ENCODE measurements at regions not wholly inside any gene's neighbourhood (a gene's known extent, or its start where the extent isn't known, plus 50 kb on each side); places are given as distances from the start of the nearest gene placed in this dataset.

- no peak for DNase-seq (ENCODE audit: low spot score)
- no peak for TF ChIP-seq FOXJ3 (CRISPR knock-in tag; IDR thresholded peaks at IDR 0.05; ENCODE audit: borderline replicate concordance)
- no peak for TF ChIP-seq NR1H2 (CRISPR knock-in tag; IDR thresholded peaks at IDR 0.05)
- TF ChIP-seq ZNF317 (CRISPR knock-in tag; IDR thresholded peaks at IDR 0.05; ENCODE audit: borderline replicate concordance, low read depth), result no peak
- TF ChIP-seq OVOL2 (CRISPR knock-in tag; IDR thresholded peaks at IDR 0.05; ENCODE audit: borderline replicate concordance), result no peak
- no peak for TF ChIP-seq ZNF416 (CRISPR knock-in tag; IDR thresholded peaks at IDR 0.05)
- no peak for TF ChIP-seq ESRRA (CRISPR knock-in tag; IDR thresholded peaks at IDR 0.05; ENCODE audit: borderline replicate concordance)
- no peak for TF ChIP-seq EMX1 (CRISPR knock-in tag; IDR thresholded peaks at IDR 0.05)
- TF ChIP-seq ZNF671 (CRISPR knock-in tag; IDR thresholded peaks at IDR 0.05), result no peak
- no peak for TF ChIP-seq ZNF232 (CRISPR knock-in tag; IDR thresholded peaks at IDR 0.05)
- TF ChIP-seq AR (CRISPR knock-in tag; IDR thresholded peaks at IDR 0.05), result no peak
- TF ChIP-seq ARID4B (CRISPR knock-in tag; IDR thresholded peaks at IDR 0.05; ENCODE audit: borderline replicate concordance), result no peak
- TF ChIP-seq ATF6 (CRISPR knock-in tag; IDR thresholded peaks at IDR 0.05), result no peak
- no peak for TF ChIP-seq HMGXB4 (CRISPR knock-in tag; IDR thresholded peaks at IDR 0.05)
- TF ChIP-seq ZNF138 (CRISPR knock-in tag; conservative IDR thresholded peaks at IDR 0.05), result no peak
- TF ChIP-seq NR3C1 (CRISPR knock-in tag; conservative IDR thresholded peaks at IDR 0.05; ENCODE audit: low read depth), result no peak
- TF ChIP-seq PRDM15 (CRISPR knock-in tag; IDR thresholded peaks at IDR 0.05), result no peak
- no peak for TF ChIP-seq NR2C2 (CRISPR knock-in tag; IDR thresholded peaks at IDR 0.05)
- Mint-ChIP-seq H3K27me3 (ENCODE audit: low read depth) (no peaks in the 10 kb centered on the region; the same call in 1 of the 2 replicates), H3K36me3 (no peaks in the 10 kb centered on the region), H3K27ac (no peak overlapping the region), H3K9me3 (peaks cover 4% of the 10 kb centered on the region), H3K4me3 (no peak overlapping the region), H3K4me1 (peaks cover 5% of the 10 kb centered on the region; the same call in 1 of the 2 replicates)
- CTCF ChIA-PET, result no interaction called here
- no peak for ATAC-seq
- POLR2A ChIA-PET, result no interaction called here
Observed at GRCh38 chr5:164065266-164065665, 559.8 kb downstream of the MAT2B start.
